ENCODE measurements at regions not wholly inside any gene's neighbourhood (a gene's known extent, or its start where the extent isn't known, plus 50 kb on each side); places are given as distances from the start of the nearest gene placed in this dataset.

DNA sequence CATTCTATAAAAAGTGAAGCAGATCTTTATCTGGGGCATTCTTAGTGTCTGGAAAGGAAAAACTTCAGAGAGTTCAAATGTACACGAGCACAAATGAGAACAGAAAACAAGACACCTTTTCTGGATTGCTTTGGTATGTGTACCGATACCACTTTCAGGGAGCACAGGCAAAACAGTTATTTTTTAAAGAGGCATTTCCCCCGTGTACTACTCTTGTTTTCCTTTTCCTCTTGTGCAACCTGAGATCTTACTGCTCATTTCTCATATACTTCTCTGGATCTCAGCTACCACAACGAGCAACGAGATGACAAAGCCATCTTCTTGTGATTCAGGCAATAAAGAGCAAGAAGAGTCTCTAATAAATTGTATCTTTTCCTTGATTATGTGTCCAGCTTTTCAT lies 463.6 kb downstream of the SHQ1 start:
- CTCF ChIA-PET = interaction anchor here (0.6 to 1.2 kb wide), 3 partner anchors 9 to 13 kb away, joined by 3 to 5 read pairs (median 4); no protein-coding TSS in a partner anchor
- peaks cover 6% of the 10 kb centered on the region; the same call in 2 of the 3 replicates for H3K4me1 ChIP-seq
- no peak overlapping the region for H3K27ac ChIP-seq
- H3K9me3 ChIP-seq = no peaks in the 10 kb centered on the region
- no peak overlapping the region for H3K4me3 ChIP-seq
- POLR2A ChIA-PET = no interaction called here
- 84% methylated on average over 5 of the region's 5 CpGs for WGBS (ENCODE audit: missing lambda C conversion rate)
- no peak for ATAC-seq
- H3K4me2 ChIP-seq = no peak overlapping the region
- DNase-seq (ENCODE audit: low read depth in 1 of 2, low spot score in 1 of 2) = no peak
- TF ChIP-seq FOSB (CRISPR knock-in tag; IDR thresholded peaks at IDR 0.05) (no peak), ZNF302 (CRISPR knock-in tag; IDR thresholded peaks at IDR 0.05) (no peak), RAD21 (conservative IDR thresholded peaks at IDR 0.05 in 1 of 2, IDR thresholded peaks at IDR 0.05 in 1 of 2) (no peak), BHLHE40 (IDR thresholded peaks at IDR 0.05; ENCODE audit: low read depth, low read length) (no peak), ATOH8 (CRISPR knock-in tag; IDR thresholded peaks at IDR 0.05; ENCODE audit: low read depth) (no peak), MAFK (IDR thresholded peaks at IDR 0.05; ENCODE audit: partially characterized antibody) (no peak), HMGXB4 (CRISPR knock-in tag; IDR thresholded peaks at IDR 0.05; ENCODE audit: borderline replicate concordance) (no peak), RCOR1 (IDR thresholded peaks at IDR 0.05; ENCODE audit: low read depth, low read length) (no peak), SREBF2 (IDR thresholded peaks at IDR 0.05) (no peak), JUN (IDR thresholded peaks at IDR 0.05) (no peak), E2F6 (IDR thresholded peaks at IDR 0.05; ENCODE audit: borderline replicate concordance, low read depth) (no peak), RFX5 (IDR thresholded peaks at IDR 0.05) (no peak), FOXS1 (CRISPR knock-in tag; IDR thresholded peaks at IDR 0.05) (no peak), CHD2 (IDR thresholded peaks at IDR 0.05; ENCODE audit: low read length, partially characterized antibody) (no peak)
- FAIRE-seq = no peak

GRCh38 chr3:72383883-72384282 lies 464.4 kb downstream of the SHQ1 start:
- 93% methylated on average over 4 of the region's 4 CpGs for WGBS (ENCODE audit: missing lambda C conversion rate)
- Histone ChIP-seq H3K4me3 (no peak overlapping the region), H3K9me3 (no peaks in the 10 kb centered on the region), H3K4me1 (peaks cover 6% of the 10 kb centered on the region; the same call in 2 of the 3 replicates), H3K4me2 (no peak overlapping the region), H3K27ac (no peak overlapping the region)
- ChIA-PET CTCF (interaction anchor here (0.6 to 1.2 kb wide), 3 partner anchors 12 to 17 kb away, joined by 4 to 5 read pairs (median 5); no protein-coding TSS in a partner anchor), POLR2A (no interaction called here)
- DNase-seq (ENCODE audit: low read depth in 1 of 2, low spot score in 1 of 2) (no peak), FAIRE-seq (no peak), ATAC-seq (no peak)
- TF ChIP-seq MAX (IDR thresholded peaks at IDR 0.05) (no peak), CHD2 (IDR thresholded peaks at IDR 0.05; ENCODE audit: low read length, partially characterized antibody) (no peak), ZSCAN20 (CRISPR knock-in tag; IDR thresholded peaks at IDR 0.05) (no peak)

DNA sequence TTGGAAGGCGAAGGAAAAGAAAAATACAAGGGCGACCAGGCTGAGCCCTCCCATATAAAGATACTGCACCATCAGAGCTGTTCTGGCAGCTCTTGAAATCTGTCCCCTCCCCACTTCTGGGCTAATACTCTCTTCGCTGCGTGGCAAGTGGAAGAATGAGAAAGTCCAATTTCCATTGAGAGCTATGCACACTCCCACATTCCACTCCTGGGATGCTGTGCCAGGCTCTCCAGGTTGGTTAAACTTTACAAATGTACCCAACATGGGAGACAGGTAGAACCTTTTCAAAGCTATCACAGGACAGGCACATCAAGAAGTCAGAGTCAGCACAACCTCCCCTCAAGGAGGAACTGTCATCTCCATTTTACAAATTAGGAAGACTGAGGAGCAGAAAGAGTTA lies 465.0 kb downstream of the SHQ1 start:
- FAIRE-seq (no peak), DNase-seq (ENCODE audit: low read depth in 1 of 2, low spot score in 1 of 2) (no peak), ATAC-seq (no peak)
- TF ChIP-seq MAX (IDR thresholded peaks at IDR 0.05) (no peak), ZC3H11A (IDR thresholded peaks at IDR 0.05) (no peak), HEYL (CRISPR knock-in tag; IDR thresholded peaks at IDR 0.05) (no peak), RCOR1 (IDR thresholded peaks at IDR 0.05; ENCODE audit: low read depth, low read length) (no peak), POLR2A (IDR thresholded peaks at IDR 0.05; ENCODE audit: low read length) (no peak), ZSCAN20 (CRISPR knock-in tag; IDR thresholded peaks at IDR 0.05) (no peak), ZFP36 (IDR thresholded peaks at IDR 0.05; ENCODE audit: borderline replicate concordance, partially characterized antibody) (no peak), PHF8 (IDR thresholded peaks at IDR 0.05; ENCODE audit: borderline replicate concordance, low read depth) (no peak), CBX8 (IDR thresholded peaks at IDR 0.05) (no peak)
- POLR2A ChIA-PET = no interaction called here
- CTCF ChIA-PET = interaction anchor here (1.1 to 1.2 kb wide), 2 partner anchors 13 to 16 kb away, joined by 5 read pairs; no protein-coding TSS in a partner anchor
- WGBS (ENCODE audit: missing lambda C conversion rate) = 95% methylated on average over 4 of the region's 4 CpGs
- peaks cover 6% of the 10 kb centered on the region; the same call in 2 of the 3 replicates for H3K4me1 ChIP-seq
- H3K4me3 ChIP-seq = no peak overlapping the region
- H3K27ac ChIP-seq = no peak overlapping the region
- H3K4me2 ChIP-seq = no peak overlapping the region
- H3K9me3 ChIP-seq = no peaks in the 10 kb centered on the region
